MCF 10A (cell line): ENCODE measurements at regions not wholly inside any gene's neighbourhood (a gene's known extent, or its start where the extent isn't known, plus 50 kb on each side); places are given as distances from the start of the nearest gene placed in this dataset.

Source experiments
- BruUV-seq: library from RNA; stranded (reverse); fragments of 400-500 nt; replicated peaks from 2 replicates; lab custom pipeline; 2021; lab: Mats Ljungman, UMichigan
- CTCF ChIA-PET: fragments of 300-600 bp; sonication (Branson Sonifier 250); formaldehyde crosslinking; extraction: SDS; loops from one replicate; lab custom pipeline; 2021; ENCODE audit warnings: antibody characterized with exemption, inconsistent platforms; lab: Yijun Ruan, JAX
- POLR2A ChIA-PET: fragments of 300-600, 350-650 bp; sonication (Branson Sonifier 250); formaldehyde crosslinking; extraction: SDS; loops from one replicate; lab custom pipeline; 2020; ENCODE audit warnings: antibody characterized with exemption, inconsistent platforms; lab: Yijun Ruan, JAX
- DNase-seq: peaks from one replicate; pipeline ENCODE4 v3.0.0-alpha.2; 2018; ENCODE audit not compliant: unreplicated experiment
- H3K27ac Mint-ChIP-seq: one replicate; pipeline ENCODE4 v1.8.0; 2022; ENCODE audit warnings: mild to moderate bottlenecking, low read depth, mixed read lengths; ENCODE audit not compliant: unreplicated experiment
- H3K27me3 Mint-ChIP-seq: one replicate; pipeline ENCODE4 v1.8.0; 2022; ENCODE audit warnings: mixed read lengths; ENCODE audit not compliant: insufficient read depth, unreplicated experiment
- H3K36me3 Mint-ChIP-seq: one replicate; pipeline ENCODE4 v1.8.0; 2022; ENCODE audit warnings: mild to moderate bottlenecking, moderate library complexity, mixed read lengths; ENCODE audit not compliant: insufficient read depth, unreplicated experiment
- H3K4me1 Mint-ChIP-seq: one replicate; pipeline ENCODE4 v1.8.0; 2022; ENCODE audit warnings: mixed read lengths; ENCODE audit not compliant: insufficient read depth, unreplicated experiment
- H3K4me3 Mint-ChIP-seq: one replicate; pipeline ENCODE4 v1.8.0; 2022; ENCODE audit warnings: mild to moderate bottlenecking, moderate library complexity, mixed read lengths; ENCODE audit not compliant: unreplicated experiment
- H3K9me3 Mint-ChIP-seq: one replicate; pipeline ENCODE4 v1.8.0; 2022; ENCODE audit warnings: mixed read lengths; ENCODE audit not compliant: unreplicated experiment
- CTCF ChIP-seq: fragments of 200-600 bp; IDR thresholded peaks from one replicate; pipeline ENCODE4 v1.8.0; 2022; ENCODE audit warnings: antibody characterized with exemption, mild to moderate bottlenecking; ENCODE audit not compliant: unreplicated experiment
- intact Hi-C: fragments of 100-400 bp; cut with micrococcal nuclease; formaldehyde crosslinking; loops from 2 replicates; pipeline ENCODE4 v1.14.1; 2022

GRCh38 chr16:13540771-13541170 lies 379.2 kb upstream of the ERCC4 start:
- CTCF ChIA-PET, result no interaction called here
- H3K4me3 Mint-ChIP-seq, result no peak overlapping the region
- TF ChIP-seq CTCF, result no peak
- no peaks in the 10 kb centered on the region for H3K4me1 Mint-ChIP-seq
- no peaks in the 10 kb centered on the region for H3K27me3 Mint-ChIP-seq
- POLR2A ChIA-PET, result no interaction called here
- H3K36me3 Mint-ChIP-seq, result no peaks in the 10 kb centered on the region
- intact Hi-C loops, result no loop called here
- no peak for DNase-seq
- BruUV-seq, result no TSS peak
- H3K27ac Mint-ChIP-seq, result no peak overlapping the region
- H3K9me3 Mint-ChIP-seq, result peaks cover 8% of the 10 kb centered on the region

GRCh38 chr16:13542284-13542683 lies 377.7 kb upstream of the ERCC4 start:
- no peak for DNase-seq
- no peak for TF ChIP-seq CTCF
- no TSS peak for BruUV-seq
- no peaks in the 10 kb centered on the region for H3K9me3 Mint-ChIP-seq
- no peak overlapping the region for H3K27ac Mint-ChIP-seq
- no peaks in the 10 kb centered on the region for H3K4me1 Mint-ChIP-seq
- CTCF ChIA-PET, result no interaction called here
- POLR2A ChIA-PET, result no interaction called here
- H3K27me3 Mint-ChIP-seq, result no peaks in the 10 kb centered on the region
- intact Hi-C loops, result no loop called here
- H3K4me3 Mint-ChIP-seq, result no peak overlapping the region
- H3K36me3 Mint-ChIP-seq, result no peaks in the 10 kb centered on the region

DNA sequence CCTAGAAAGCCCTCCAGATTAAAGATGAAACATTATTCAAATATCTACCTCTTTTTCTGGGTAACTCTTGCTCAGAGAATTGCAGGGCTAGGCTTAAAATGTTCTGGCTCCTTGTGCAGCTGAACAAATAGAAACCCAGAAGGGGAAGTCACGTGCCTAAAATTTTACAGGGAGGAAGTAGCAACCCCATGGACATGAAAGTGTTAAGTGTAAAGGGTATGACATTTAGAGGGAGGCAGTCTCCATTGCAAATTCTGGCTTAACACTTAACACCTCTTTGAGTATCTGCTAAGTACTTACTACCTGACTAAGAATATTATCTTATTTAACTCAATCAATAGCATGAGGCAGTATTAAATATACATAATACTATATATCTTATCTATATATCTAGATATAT lies 376.1 kb upstream of the ERCC4 start:
- no peaks in the 10 kb centered on the region for H3K9me3 Mint-ChIP-seq
- ChIA-PET CTCF (no interaction called here), POLR2A (no interaction called here)
- no peak overlapping the region for H3K27ac Mint-ChIP-seq
- H3K27me3 Mint-ChIP-seq, result no peaks in the 10 kb centered on the region
- DNase-seq, result no peak
- no peaks in the 10 kb centered on the region for H3K36me3 Mint-ChIP-seq
- H3K4me1 Mint-ChIP-seq, result no peaks in the 10 kb centered on the region
- no TSS peak for BruUV-seq
- intact Hi-C loops, result no loop called here
- no peak for TF ChIP-seq CTCF
- H3K4me3 Mint-ChIP-seq, result no peak overlapping the region

- no peak for DNase-seq
- H3K27me3 Mint-ChIP-seq, result no peaks in the 10 kb centered on the region
- no peak for TF ChIP-seq CTCF
- no TSS peak for BruUV-seq
- ChIA-PET POLR2A (no interaction called here), CTCF (no interaction called here)
- intact Hi-C loops, result no loop called here
- H3K9me3 Mint-ChIP-seq, result no peaks in the 10 kb centered on the region
- H3K4me3 Mint-ChIP-seq, result no peak overlapping the region
- H3K36me3 Mint-ChIP-seq, result no peaks in the 10 kb centered on the region
- H3K27ac Mint-ChIP-seq, result no peak overlapping the region
- H3K4me1 Mint-ChIP-seq, result no peaks in the 10 kb centered on the region
Measured at GRCh38 chr16:13545271-13545670, 374.7 kb upstream of the ERCC4 start.
